HG03575 (cell line): ENCODE measurements at regions not wholly inside any gene's neighbourhood (a gene's known extent, or its start where the extent isn't known, plus 50 kb on each side); places are given as distances from the start of the nearest gene placed in this dataset.

ENCODE experiments used
- ATAC-seq: cut with Tn5 transposase; IDR thresholded peaks from one replicate; pipeline ENCODE4 v1.9.1; 2021; ENCODE audit not compliant: unreplicated experiment, insufficient number of reproducible peaks, low FRiP score; ENCODE audit errors: extremely low read depth

- ATAC-seq = no peak
Observed at GRCh38 chr7:116436305-116436826, 63.2 kb upstream of the CAV2 start.

- ATAC-seq = no peak
Observed at GRCh38 chr7:116438267-116438666, 61.3 kb upstream of the CAV2 start.

GRCh38 chr7:116439005-116439404 lies 60.5 kb upstream of the CAV2 start:
- no peak for ATAC-seq

- ATAC-seq = no peak
Observed at GRCh38 chr7:116439841-116440549, 59.5 kb upstream of the CAV2 start.

- ATAC-seq = no peak
Observed at GRCh38 chr7:116441534-116441933, 58.0 kb upstream of the CAV2 start.

GRCh38 chr7:116443101-116443523 lies 56.4 kb upstream of the CAV2 start:
- ATAC-seq = no peak

GRCh38 chr7:116443646-116444045 lies 55.9 kb upstream of the CAV2 start:
- no peak for ATAC-seq

- no peak for ATAC-seq
Observed at GRCh38 chr7:116445447-116446211, 53.9 kb upstream of the CAV2 start.

GRCh38 chr7:116446212-116446855 lies 53.2 kb upstream of the CAV2 start:
- ATAC-seq = no peak

GRCh38 chr7:116447436-116447835 lies 52.1 kb upstream of the CAV2 start:
- ATAC-seq = no peak

- ATAC-seq = no peak
Observed at GRCh38 chr7:116447966-116448839, 51.3 kb upstream of the CAV2 start.

GRCh38 chr7:116449441-116449840 lies 50.1 kb upstream of the CAV2 start:
- ATAC-seq = no peak
